SH-SY5Y (cell line): ENCODE measurements at regions not wholly inside any gene's neighbourhood (a gene's known extent, or its start where the extent isn't known, plus 50 kb on each side); places are given as distances from the start of the nearest gene placed in this dataset.

ENCODE experiments used
- GATA2 ChIP-seq: IDR thresholded peaks from 2 replicates; pipeline ENCODE4 v1.6.1; 2011; ENCODE audit warnings: mild to moderate bottlenecking, low read depth, low read length
- GATA3 ChIP-seq: IDR thresholded peaks from 2 replicates; pipeline ENCODE4 v1.6.1; 2011; ENCODE audit warnings: low read depth, mild to moderate bottlenecking, low read length, moderate library complexity

DNA sequence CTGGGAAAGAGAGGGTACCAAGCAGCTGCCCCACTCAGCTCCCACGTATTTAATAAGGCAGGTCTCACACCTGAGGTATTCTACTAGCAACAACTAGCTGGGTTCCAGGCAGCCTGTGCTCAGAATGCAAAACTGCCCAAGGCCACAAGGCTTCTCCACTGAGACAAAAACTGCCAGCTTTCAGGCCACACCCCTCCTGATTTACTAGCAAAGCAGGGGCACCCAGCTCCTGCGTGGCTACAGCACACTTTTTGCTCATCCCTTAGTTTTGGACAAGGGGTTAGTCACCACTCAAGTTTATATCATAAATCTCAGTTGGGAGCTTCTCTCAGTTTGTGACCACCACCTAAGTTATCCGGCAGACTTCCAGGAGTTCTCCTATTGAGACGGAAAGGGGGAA, 494.6 kb downstream of the CDH11 start:
- TF ChIP-seq GATA2 (no peak), GATA3 (no peak)
